WTC11 (cell line): ENCODE measurements at regions not wholly inside any gene's neighbourhood (a gene's known extent, or its start where the extent isn't known, plus 50 kb on each side); places are given as distances from the start of the nearest gene placed in this dataset.
A peak's percentile ranks its signal among the peaks of the same experiment; 100 is the strongest.

ENCODE experiments used
- ATAC-seq: fragments of 200-7000 bp; cut with Tn5 transposase; 2 replicates; pipeline ENCODE4 v1.10.0; 2021; ENCODE audit warnings: mild to moderate bottlenecking, moderate library complexity
- CTCF ChIA-PET: fragments of 300-600 bp; sonication (Branson Sonifier 250); formaldehyde crosslinking; loops from one replicate; lab custom pipeline; 2021; ENCODE audit warnings: antibody characterized with exemption; lab: Charles Lee
- POLR2A ChIA-PET: fragments of 350-600 bp; sonication (Branson Sonifier 250); formaldehyde crosslinking; loops from one replicate; lab custom pipeline; 2021; ENCODE audit warnings: antibody characterized with exemption; lab: Charles Lee
- DNase-seq: peaks from one replicate; pipeline ENCODE4 v3.0.0; 2021; ENCODE audit warnings: low spot score
- H3K27ac Mint-ChIP-seq: 2 replicates; pipeline ENCODE4 v1.8.0; 2021; ENCODE audit warnings: mixed read lengths
- H3K27me3 Mint-ChIP-seq: 2 replicates; pipeline ENCODE4 v1.8.0; 2021; ENCODE audit warnings: low read depth, mild to moderate bottlenecking, moderate library complexity, mixed read lengths
- H3K36me3 Mint-ChIP-seq: 2 replicates; pipeline ENCODE4 v1.8.0; 2021; ENCODE audit warnings: mixed read lengths
- H3K4me1 Mint-ChIP-seq: 2 replicates; pipeline ENCODE4 v1.8.0; 2022; ENCODE audit warnings: mixed read lengths
- H3K4me3 Mint-ChIP-seq: 2 replicates; pipeline ENCODE4 v1.8.0; 2021; ENCODE audit warnings: mild to moderate bottlenecking, moderate library complexity, mixed read lengths
- H3K9me3 Mint-ChIP-seq: 2 replicates; pipeline ENCODE4 v1.8.0; 2021; ENCODE audit warnings: mixed read lengths
- ATF1 ChIP-seq: sonication (generic); formaldehyde crosslinking; IDR thresholded peaks from 2 replicates; pipeline ENCODE4 v1.8.1; 2023; ENCODE audit warnings: mild to moderate bottlenecking, moderate library complexity, missing genetic modification reagents
- ATF6 ChIP-seq: sonication (generic); formaldehyde crosslinking; IDR thresholded peaks from 2 replicates; pipeline ENCODE4 v1.8.1; 2023; ENCODE audit warnings: mild to moderate bottlenecking, missing genetic modification reagents
- CDX4 ChIP-seq: fragments of 250-450 bp; sonication (Bioruptor Pico); IDR thresholded peaks from 2 replicates; pipeline ENCODE4 v1.9.0; 2021; ENCODE audit warnings: moderate library complexity, mild to moderate bottlenecking, inconsistent platforms, borderline replicate concordance
- E2F1 ChIP-seq: sonication (generic); formaldehyde crosslinking; IDR thresholded peaks from 2 replicates; pipeline ENCODE4 v1.8.0; 2022; ENCODE audit warnings: mild to moderate bottlenecking, missing genetic modification reagents
- ESRRA ChIP-seq: sonication (generic); formaldehyde crosslinking; IDR thresholded peaks from 2 replicates; pipeline ENCODE4 v1.8.1; 2022; ENCODE audit warnings: mild to moderate bottlenecking, missing genetic modification reagents, borderline replicate concordance
- ETV6 ChIP-seq: sonication (generic); formaldehyde crosslinking; IDR thresholded peaks from 2 replicates; pipeline ENCODE4 v1.8.1; 2022; ENCODE audit warnings: mild to moderate bottlenecking, missing genetic modification reagents
- FOXJ3 ChIP-seq: sonication (generic); formaldehyde crosslinking; IDR thresholded peaks from 2 replicates; pipeline ENCODE4 v1.9.0; 2021; ENCODE audit warnings: missing genetic modification reagents, mild to moderate bottlenecking, borderline replicate concordance
- NFATC4 ChIP-seq: fragments of 250-450 bp; sonication (Bioruptor Pico); IDR thresholded peaks from 2 replicates; pipeline ENCODE4 v1.9.0; 2021; ENCODE audit warnings: mild to moderate bottlenecking
- NR2C2 ChIP-seq: sonication (generic); formaldehyde crosslinking; IDR thresholded peaks from 2 replicates; pipeline ENCODE4 v1.8.0; 2022; ENCODE audit warnings: mild to moderate bottlenecking, missing genetic modification reagents
- RELA ChIP-seq: sonication (generic); formaldehyde crosslinking; IDR thresholded peaks from 2 replicates; pipeline ENCODE4 v1.8.1; 2022; ENCODE audit warnings: missing genetic modification reagents, mild to moderate bottlenecking, borderline replicate concordance
- SOX15 ChIP-seq: fragments of 250-450 bp; sonication (Bioruptor Pico); IDR thresholded peaks from 2 replicates; pipeline ENCODE4 v1.9.0; 2021; ENCODE audit warnings: mild to moderate bottlenecking
- USF2 ChIP-seq: sonication (generic); formaldehyde crosslinking; IDR thresholded peaks from 2 replicates; pipeline ENCODE4 v1.8.1; 2023; ENCODE audit warnings: mild to moderate bottlenecking, missing genetic modification reagents, moderate library complexity
- ZBTB21 ChIP-seq: sonication (generic); formaldehyde crosslinking; IDR thresholded peaks from 2 replicates; pipeline ENCODE4 v1.8.1; 2023; ENCODE audit warnings: mild to moderate bottlenecking, missing genetic modification reagents, borderline replicate concordance
- ZMAT4 ChIP-seq: fragments of 250-450 bp; sonication (Bioruptor Pico); IDR thresholded peaks from 2 replicates; pipeline ENCODE4 v1.9.0; 2021; ENCODE audit warnings: mild to moderate bottlenecking
- ZNF121 ChIP-seq: sonication (generic); formaldehyde crosslinking; IDR thresholded peaks from 2 replicates; pipeline ENCODE4 v1.8.0; 2023; ENCODE audit warnings: missing genetic modification reagents
- ZNF263 ChIP-seq: sonication (generic); formaldehyde crosslinking; IDR thresholded peaks from 2 replicates; pipeline ENCODE4 v1.8.1; 2022; ENCODE audit warnings: low read depth, mild to moderate bottlenecking, moderate library complexity, missing genetic modification reagents
- ZNF281 ChIP-seq: sonication (generic); formaldehyde crosslinking; IDR thresholded peaks from 2 replicates; pipeline ENCODE4 v1.8.0; 2023; ENCODE audit warnings: mild to moderate bottlenecking, missing genetic modification reagents
- ZNF396 ChIP-seq: fragments of 250-450 bp; sonication (Bioruptor Pico); IDR thresholded peaks from 2 replicates; pipeline ENCODE4 v1.8.0; 2021; ENCODE audit warnings: mild to moderate bottlenecking, moderate library complexity, borderline replicate concordance
- ZNF423 ChIP-seq: fragments of 250-450 bp; sonication (Bioruptor Pico); IDR thresholded peaks from 2 replicates; pipeline ENCODE4 v2.1.2; 2022; ENCODE audit warnings: mild to moderate bottlenecking, moderate library complexity
- ZNF532 ChIP-seq: fragments of 250-450 bp; sonication (Bioruptor Pico); IDR thresholded peaks from 2 replicates; pipeline ENCODE4 v1.9.0; 2021; ENCODE audit warnings: mild to moderate bottlenecking, borderline replicate concordance
- ZNF671 ChIP-seq: fragments of 250-450 bp; sonication (Bioruptor Pico); IDR thresholded peaks from 2 replicates; pipeline ENCODE4 v1.8.0; 2021; ENCODE audit warnings: mild to moderate bottlenecking

- Mint-ChIP-seq H3K36me3 (no peaks in the 10 kb centered on the region), H3K9me3 (peaks cover 10% of the 10 kb centered on the region; the same call in 1 of the 2 replicates)
- DNase-seq (peak; percentile 21), ATAC-seq (peak; percentile 96)
- CTCF ChIA-PET, result no interaction called here
- POLR2A ChIA-PET, result no interaction called here
- no peak for TF ChIP-seq ZNF423 (CRISPR knock-in tag)
- no peak for TF ChIP-seq ZNF532 (CRISPR knock-in tag)
- TF ChIP-seq ESRRA, result no peak
- TF ChIP-seq ATF6 (CRISPR knock-in tag), result no peak
- TF ChIP-seq ZNF121 (CRISPR knock-in tag), result no peak
- TF ChIP-seq ZNF281 (CRISPR knock-in tag), result no peak
- TF ChIP-seq FOXJ3 (CRISPR knock-in tag), result no peak
- no peak for TF ChIP-seq CDX4 (CRISPR knock-in tag)
- TF ChIP-seq ZNF263 (CRISPR knock-in tag), result no peak
- TF ChIP-seq RELA (CRISPR knock-in tag), result no peak
- TF ChIP-seq ZNF671 (CRISPR knock-in tag), result no peak
- TF ChIP-seq SOX15 (CRISPR knock-in tag), result no peak
- TF ChIP-seq, all 79 proteins: peak for 0
- Mint-ChIP-seq H3K4me1 (peaks cover 8% of the 10 kb centered on the region), H3K27ac (no peak overlapping the region), H3K4me3 (no peak overlapping the region), H3K27me3 (no peaks in the 10 kb centered on the region)
Measured at GRCh38 chr4:179666226-179666625, 2224.0 kb upstream of the AGA start.

GRCh38 chr4:179671609-179672008 lies 2229.4 kb upstream of the AGA start:
- Mint-ChIP-seq H3K36me3 (peaks cover 16% of the 10 kb centered on the region), H3K9me3 (peaks cover 26% of the 10 kb centered on the region), H3K27me3 (no peaks in the 10 kb centered on the region), H3K4me1 (peaks cover under 1% of the 10 kb centered on the region; the same call in 1 of the 2 replicates), H3K27ac (no peak overlapping the region), H3K4me3 (no peak overlapping the region)
- ChIA-PET CTCF (no interaction called here), POLR2A (no interaction called here)
- ATAC-seq, result no peak
- no peak for DNase-seq
- no peak for TF ChIP-seq USF2 (CRISPR knock-in tag)
- no peak for TF ChIP-seq ATF1 (CRISPR knock-in tag)
- no peak for TF ChIP-seq ZNF396 (CRISPR knock-in tag)
- TF ChIP-seq E2F1 (CRISPR knock-in tag), result no peak
- TF ChIP-seq NFATC4, result no peak
- no peak for TF ChIP-seq ZBTB21 (CRISPR knock-in tag)
- TF ChIP-seq ZMAT4 (CRISPR knock-in tag), result no peak
- TF ChIP-seq NR2C2 (CRISPR knock-in tag), result no peak
- no peak for TF ChIP-seq ETV6 (CRISPR knock-in tag)
